ENCODE measurements at regions not wholly inside any gene's neighbourhood (a gene's known extent, or its start where the extent isn't known, plus 50 kb on each side); places are given as distances from the start of the nearest gene placed in this dataset.

GRCh38 chr9:126204708-126205225 lies 121.9 kb upstream of the MVB12B start:
- H3K27me3 ChIP-seq: no peaks in the 10 kb centered on the region
- DNase-seq: no peak
- TF ChIP-seq POLR2A (IDR thresholded peaks at IDR 0.05): no peak
- TF ChIP-seq, protein P1, sequence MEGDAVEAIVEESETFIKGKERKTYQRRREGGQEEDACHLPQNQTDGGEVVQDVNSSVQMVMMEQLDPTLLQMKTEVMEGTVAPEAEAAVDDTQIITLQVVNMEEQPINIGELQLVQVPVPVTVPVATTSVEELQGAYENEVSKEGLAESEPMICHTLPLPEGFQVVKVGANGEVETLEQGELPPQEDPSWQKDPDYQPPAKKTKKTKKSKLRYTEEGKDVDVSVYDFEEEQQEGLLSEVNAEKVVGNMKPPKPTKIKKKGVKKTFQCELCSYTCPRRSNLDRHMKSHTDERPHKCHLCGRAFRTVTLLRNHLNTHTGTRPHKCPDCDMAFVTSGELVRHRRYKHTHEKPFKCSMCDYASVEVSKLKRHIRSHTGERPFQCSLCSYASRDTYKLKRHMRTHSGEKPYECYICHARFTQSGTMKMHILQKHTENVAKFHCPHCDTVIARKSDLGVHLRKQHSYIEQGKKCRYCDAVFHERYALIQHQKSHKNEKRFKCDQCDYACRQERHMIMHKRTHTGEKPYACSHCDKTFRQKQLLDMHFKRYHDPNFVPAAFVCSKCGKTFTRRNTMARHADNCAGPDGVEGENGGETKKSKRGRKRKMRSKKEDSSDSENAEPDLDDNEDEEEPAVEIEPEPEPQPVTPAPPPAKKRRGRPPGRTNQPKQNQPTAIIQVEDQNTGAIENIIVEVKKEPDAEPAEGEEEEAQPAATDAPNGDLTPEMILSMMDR (IDR thresholded peaks at IDR 0.05): no peak
- no peaks in the 10 kb centered on the region for H3K9me3 ChIP-seq
- H3K36me3 ChIP-seq: no peaks in the 10 kb centered on the region
- H3K4me1 ChIP-seq: no peaks in the 10 kb centered on the region
- no peak overlapping the region for H3K4me3 ChIP-seq
- H3K27ac ChIP-seq: no peak overlapping the region

DNA sequence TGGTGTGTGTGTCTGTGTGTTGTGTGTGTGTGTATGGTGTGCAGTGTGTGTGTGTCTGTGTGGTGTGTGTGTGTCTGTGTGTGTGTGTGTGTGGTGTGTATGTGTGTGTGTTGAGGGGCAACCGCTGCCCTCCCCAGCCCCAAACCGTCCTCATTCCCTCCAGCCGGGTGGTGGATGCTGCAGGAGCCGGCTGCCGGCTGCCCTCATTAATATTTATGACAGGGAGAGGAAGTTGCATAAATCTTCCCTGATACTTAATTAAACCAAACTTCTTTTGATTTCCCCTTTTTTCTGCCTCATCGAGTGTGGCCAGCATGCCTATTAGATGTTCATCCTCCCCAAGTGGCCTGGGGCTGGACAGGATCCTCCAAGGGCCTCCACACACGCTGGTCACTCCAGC lies 121.4 kb upstream of the MVB12B start:
- TF ChIP-seq POLR2A (IDR thresholded peaks at IDR 0.05): no peak
- TF ChIP-seq, protein P1 (IDR thresholded peaks at IDR 0.05): no peak
- H3K9me3 ChIP-seq: no peaks in the 10 kb centered on the region
- no peak overlapping the region for H3K27ac ChIP-seq
- no peaks in the 10 kb centered on the region for H3K36me3 ChIP-seq
- DNase-seq: no peak
- no peaks in the 10 kb centered on the region for H3K4me1 ChIP-seq
- H3K27me3 ChIP-seq: no peaks in the 10 kb centered on the region
- no peak overlapping the region for H3K4me3 ChIP-seq

DNA sequence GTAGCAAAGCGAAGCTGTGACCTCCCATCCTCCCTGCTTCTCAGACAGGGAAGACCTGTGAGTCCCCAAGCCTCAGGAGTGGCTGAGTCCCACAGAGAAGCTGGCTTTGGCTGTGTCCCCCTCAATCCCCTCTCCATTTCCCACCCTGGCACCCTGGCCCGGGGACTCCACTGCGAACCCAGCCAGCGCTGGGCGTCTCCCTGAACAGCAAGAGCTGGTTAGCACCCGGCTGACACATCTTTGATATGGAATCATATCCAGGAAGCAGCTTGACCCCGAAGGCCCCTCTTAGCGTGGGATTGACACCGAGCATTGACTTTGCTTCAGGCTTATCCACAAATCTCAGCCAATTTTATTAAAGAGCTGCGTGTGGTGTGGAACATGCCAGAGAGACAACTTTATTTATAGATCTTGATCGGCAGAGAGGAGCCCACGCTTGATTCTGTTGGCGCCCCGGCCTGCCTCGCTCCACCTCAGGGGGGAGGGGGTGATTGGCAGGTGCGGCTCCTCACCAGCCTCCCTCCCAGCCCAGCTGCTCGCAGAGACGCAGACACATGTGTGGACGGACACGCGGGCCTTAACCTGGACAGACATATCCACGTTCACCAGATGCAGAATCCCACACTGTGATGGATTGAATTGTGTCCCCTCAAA lies 120.7 kb upstream of the MVB12B start:
- no peak overlapping the region for H3K27ac ChIP-seq
- H3K9me3 ChIP-seq: no peaks in the 10 kb centered on the region
- DNase-seq: no peak
- H3K4me1 ChIP-seq: no peaks in the 10 kb centered on the region
- H3K4me3 ChIP-seq: no peak overlapping the region
- TF ChIP-seq, protein P1 (IDR thresholded peaks at IDR 0.05): no peak
- no peak for TF ChIP-seq POLR2A (IDR thresholded peaks at IDR 0.05)
- no peaks in the 10 kb centered on the region for H3K36me3 ChIP-seq
- H3K27me3 ChIP-seq: no peaks in the 10 kb centered on the region

- no peaks in the 10 kb centered on the region for H3K9me3 ChIP-seq
- DNase-seq: no peak
- H3K27me3 ChIP-seq: no peaks in the 10 kb centered on the region
- no peak overlapping the region for H3K27ac ChIP-seq
- TF ChIP-seq, protein P1 (IDR thresholded peaks at IDR 0.05): no peak
- no peak for TF ChIP-seq POLR2A (IDR thresholded peaks at IDR 0.05)
- H3K36me3 ChIP-seq: no peaks in the 10 kb centered on the region
- H3K4me3 ChIP-seq: no peak overlapping the region
- no peaks in the 10 kb centered on the region for H3K4me1 ChIP-seq
Observed at GRCh38 chr9:126207256-126207655, 119.4 kb upstream of the MVB12B start.

GRCh38 chr9:126208216-126208758 lies 118.3 kb upstream of the MVB12B start:
- H3K27ac ChIP-seq: no peak overlapping the region
- DNase-seq: no peak
- H3K36me3 ChIP-seq: no peaks in the 10 kb centered on the region
- TF ChIP-seq, protein P1 (IDR thresholded peaks at IDR 0.05): no peak
- TF ChIP-seq POLR2A (IDR thresholded peaks at IDR 0.05): no peak
- no peak overlapping the region for H3K4me3 ChIP-seq
- no peaks in the 10 kb centered on the region for H3K4me1 ChIP-seq
- H3K27me3 ChIP-seq: no peaks in the 10 kb centered on the region
- H3K9me3 ChIP-seq: no peaks in the 10 kb centered on the region

Measured in Peyer's patch (tissue), 4 donors.